Stimulated activated CD4-positive, alpha-beta T cell treated with anti-CD3 and anti-CD28 coated beads, TNF-alpha, amount 100 ng/mL, for 48 hours (primary cell): ENCODE measurements at regions not wholly inside any gene's neighbourhood (a gene's known extent, or its start where the extent isn't known, plus 50 kb on each side); places are given as distances from the start of the nearest gene placed in this dataset.
A peak's percentile ranks its signal among the peaks of the same experiment; 100 is the strongest.
"Not testable (repeated sequence)": the region's sequence is repeated elsewhere in the genome, so short reads cannot be mapped to it uniquely, and the experiment has no call there.

ENCODE experiments used
- DNase-seq, 3 donors: peaks; one replicate each; pipeline ENCODE4 v3.0.0-alpha.2; 2020; ENCODE audit warnings: low read depth in 3 of 3

- not testable (repeated sequence) for DNase-seq
These were observed 82.5 kb upstream of the ANKRD1 start for GRCh38 chr10:91003379-91003778.

GRCh38 chr10:91005276-91005675, 84.4 kb upstream of the ANKRD1 start:
- peak in 1 of 3 donors; percentile 2 for DNase-seq

- peak; percentile 16 to 61 (median 51) for DNase-seq
These were observed 85.3 kb upstream of the ANKRD1 start for GRCh38 chr10:91006001-91006751.

- DNase-seq = no peak
These were observed 86.0 kb upstream of the ANKRD1 start for GRCh38 chr10:91006752-91007346.

GRCh38 chr10:91007655-91008054, 86.8 kb upstream of the ANKRD1 start:
- no peak for DNase-seq

GRCh38 chr10:91009121-91009520, 88.2 kb upstream of the ANKRD1 start:
- no peak for DNase-seq

- DNase-seq = no peak
These were observed 90.1 kb upstream of the ANKRD1 start for GRCh38 chr10:91010952-91011351.

GRCh38 chr10:91012502-91012901, 91.6 kb upstream of the ANKRD1 start:
- DNase-seq = no peak

- DNase-seq = no peak
These were observed 93.1 kb upstream of the ANKRD1 start for GRCh38 chr10:91013985-91014384.

GRCh38 chr10:91017198-91017597, 96.3 kb upstream of the ANKRD1 start:
- no peak for DNase-seq

GRCh38 chr10:91021901-91022300, 101.0 kb upstream of the ANKRD1 start:
- no peak for DNase-seq

- no peak for DNase-seq
These were observed 101.5 kb upstream of the ANKRD1 start for GRCh38 chr10:91022390-91022789.

- no peak for DNase-seq
These were observed 102.2 kb upstream of the ANKRD1 start for GRCh38 chr10:91022924-91023699.

- DNase-seq = no peak
These were observed 103.0 kb upstream of the ANKRD1 start for GRCh38 chr10:91023700-91024398.

- no peak for DNase-seq
These were observed 103.7 kb upstream of the ANKRD1 start for GRCh38 chr10:91024541-91024940.

- DNase-seq = no peak
These were observed 111.8 kb upstream of the ANKRD1 start for GRCh38 chr10:91032611-91033206.

- DNase-seq = no peak
These were observed 112.5 kb upstream of the ANKRD1 start for GRCh38 chr10:91033324-91033950.

GRCh38 chr10:91034042-91034441, 113.2 kb upstream of the ANKRD1 start:
- no peak for DNase-seq

- DNase-seq = no peak
These were observed 113.7 kb upstream of the ANKRD1 start for GRCh38 chr10:91034494-91035159.

GRCh38 chr10:91035650-91036292, 114.9 kb upstream of the ANKRD1 start:
- DNase-seq = no peak
